ENCODE measurements at regions not wholly inside any gene's neighbourhood (a gene's known extent, or its start where the extent isn't known, plus 50 kb on each side); places are given as distances from the start of the nearest gene placed in this dataset.

GRCh38 chr20:60339738-60340137, 381.5 kb downstream of the CDH26 start:
- Histone ChIP-seq H3K4me1 (ENCODE audit: control insufficient read depth, insufficient read depth, low read length) (no peaks in the 10 kb centered on the region), H3K27me3 (ENCODE audit: control insufficient read depth, insufficient read depth, low read length) (peaks cover 2% of the 10 kb centered on the region; the same call in 1 of the 2 replicates), H3K4me3 (ENCODE audit: low read depth in 2 of 2, low read length in 2 of 2) (no peak overlapping the region), H3K36me3 (ENCODE audit: control insufficient read depth, insufficient read depth, low read length) (no peaks in the 10 kb centered on the region), H3K9me3 (ENCODE audit: control insufficient read depth, insufficient read depth, low read depth, low read length) (no peaks in the 10 kb centered on the region), H3K27ac (ENCODE audit: low read length) (no peak overlapping the region)
- POLR2A ChIA-PET = no interaction called here
- CTCF ChIA-PET = no interaction called here
- DNase-seq (ENCODE audit: low read depth, low spot score) (no peak), ATAC-seq (no peak)
- in situ Hi-C loops (cut with HindIII; ENCODE audit: low pct_unique_long_range_greater_than_20kb, low sequenced_read_pairs) (no loop called here), intact Hi-C loops (cut with micrococcal nuclease; ENCODE audit: unreplicated experiment) (no loop called here)
- TF ChIP-seq POLR2AphosphoS5 (IDR thresholded peaks at IDR 0.05; ENCODE audit: low read depth, low read length) (no peak), SIN3A (IDR thresholded peaks at IDR 0.05; ENCODE audit: borderline replicate concordance, insufficient read depth, low read depth, low read length) (no peak), TCF7L2 (IDR thresholded peaks at IDR 0.05; ENCODE audit: low read depth, low read length) (no peak), REST (IDR thresholded peaks at IDR 0.05; ENCODE audit: insufficient read depth in 1 of 2, low read depth in 2 of 2, low read length in 1 of 2) (no peak), CTCF (IDR thresholded peaks at IDR 0.05) (no peak)
- BruUV-seq (replicated peaks) = no TSS peak

- Histone ChIP-seq H3K9me3 (ENCODE audit: control insufficient read depth, insufficient read depth, low read depth, low read length) (no peaks in the 10 kb centered on the region), H3K27ac (ENCODE audit: low read length) (no peak overlapping the region), H3K4me3 (ENCODE audit: low read depth in 2 of 2, low read length in 2 of 2) (no peak overlapping the region), H3K4me1 (ENCODE audit: control insufficient read depth, insufficient read depth, low read length) (no peaks in the 10 kb centered on the region), H3K27me3 (ENCODE audit: control insufficient read depth, insufficient read depth, low read length) (peaks cover 2% of the 10 kb centered on the region; the same call in 1 of the 2 replicates), H3K36me3 (ENCODE audit: control insufficient read depth, insufficient read depth, low read length) (no peaks in the 10 kb centered on the region)
- ATAC-seq (no peak), DNase-seq (ENCODE audit: low read depth, low spot score) (no peak)
- ChIA-PET POLR2A (no interaction called here), CTCF (no interaction called here)
- no peak for TF ChIP-seq CTCF (IDR thresholded peaks at IDR 0.05)
- no peak for TF ChIP-seq POLR2AphosphoS5 (IDR thresholded peaks at IDR 0.05; ENCODE audit: low read depth, low read length)
- no peak for TF ChIP-seq SIN3A (IDR thresholded peaks at IDR 0.05; ENCODE audit: borderline replicate concordance, insufficient read depth, low read depth, low read length)
- TF ChIP-seq TCF7L2 (IDR thresholded peaks at IDR 0.05; ENCODE audit: low read depth, low read length) = no peak
- no peak for TF ChIP-seq REST (IDR thresholded peaks at IDR 0.05; ENCODE audit: insufficient read depth in 1 of 2, low read depth in 2 of 2, low read length in 1 of 2)
- in situ Hi-C loops (cut with HindIII; ENCODE audit: low pct_unique_long_range_greater_than_20kb, low sequenced_read_pairs) (no loop called here), intact Hi-C loops (cut with micrococcal nuclease; ENCODE audit: unreplicated experiment) (no loop called here)
- BruUV-seq (replicated peaks) = no TSS peak
Observed at GRCh38 chr20:60340232-60340631, 382.0 kb downstream of the CDH26 start.

Data from Panc1 (cell line).